Mesendoderm (in vitro differentiated cells): ENCODE measurements at regions not wholly inside any gene's neighbourhood (a gene's known extent, or its start where the extent isn't known, plus 50 kb on each side); places are given as distances from the start of the nearest gene placed in this dataset.

Source experiments
- DNase-seq: peaks from one replicate; pipeline ENCODE4 v3.0.0; 2013
- H2AK5ac ChIP-seq: 2 replicates; pipeline ENCODE4 v1.6.1; 2013; ENCODE audit warnings: low read length, inconsistent platforms
- H2BK120ac ChIP-seq: 2 replicates; pipeline ENCODE4 v1.6.1; 2013; ENCODE audit warnings: low read depth, mild to moderate bottlenecking, low read length, moderate library complexity, mixed read lengths
- H2BK15ac ChIP-seq: replicated peaks from 2 replicates; pipeline ENCODE4 v1.6.1; 2013; ENCODE audit warnings: low read depth, mild to moderate bottlenecking, moderate library complexity
- H2BK5ac ChIP-seq: 2 replicates; pipeline ENCODE4 v1.6.1; 2013; ENCODE audit warnings: low read length, inconsistent platforms
- H3K18ac ChIP-seq: 2 replicates; pipeline ENCODE4 v1.6.1; 2013; ENCODE audit warnings: mild to moderate bottlenecking, low read length, mixed read lengths
- H3K23ac ChIP-seq: one replicate; pipeline ENCODE4 v1.6.1; 2013; ENCODE audit warnings: low read length
- H3K27ac ChIP-seq: 2 replicates; pipeline ENCODE4 v1.5.1; 2013; ENCODE audit warnings: low read depth, mild to moderate bottlenecking, inconsistent platforms, low read length, moderate library complexity
- H3K27me3 ChIP-seq: 2 replicates; pipeline ENCODE4 v1.6.1; 2013; ENCODE audit warnings: low read length, control low read depth, mild to moderate bottlenecking, inconsistent platforms; ENCODE audit not compliant: insufficient read depth, poor library complexity
- H3K36me3 ChIP-seq: 2 replicates; pipeline ENCODE4 v1.6.1; 2013; ENCODE audit warnings: low read length, inconsistent platforms; ENCODE audit not compliant: control insufficient read depth, insufficient read depth
- H3K4ac ChIP-seq: one replicate; pipeline ENCODE4 v1.6.1; 2013; ENCODE audit warnings: low read depth, mild to moderate bottlenecking, low read length, moderate library complexity
- H3K4me1 ChIP-seq: 2 replicates; pipeline ENCODE4 v1.6.1; 2013; ENCODE audit warnings: low read depth, low read length, inconsistent platforms; ENCODE audit not compliant: control insufficient read depth
- H3K4me2 ChIP-seq: 2 replicates; pipeline ENCODE4 v1.6.1; 2013; ENCODE audit warnings: low read length
- H3K4me3 ChIP-seq: 2 replicates; pipeline ENCODE4 v1.5.1; 2013; ENCODE audit warnings: mild to moderate bottlenecking, low read length
- H3K56ac ChIP-seq: one replicate; pipeline ENCODE4 v1.6.1; 2013; ENCODE audit warnings: low read length
- H3K79me1 ChIP-seq: 2 replicates; pipeline ENCODE4 v1.6.1; 2013; ENCODE audit warnings: low read length, inconsistent platforms
- H3K79me2 ChIP-seq: 2 replicates; pipeline ENCODE4 v1.6.1; 2013; ENCODE audit warnings: mild to moderate bottlenecking, low read length; ENCODE audit not compliant: control insufficient read depth, insufficient read depth
- H3K9ac ChIP-seq: 2 replicates; pipeline ENCODE4 v1.6.1; 2013; ENCODE audit warnings: low read length, inconsistent platforms
- H4K5ac ChIP-seq: one replicate; pipeline ENCODE4 v1.6.1; 2013; ENCODE audit warnings: low read length
- H4K8ac ChIP-seq: one replicate; pipeline ENCODE4 v1.6.1; 2013; ENCODE audit warnings: low read depth, mild to moderate bottlenecking, control low read depth, low read length, moderate library complexity
- whole genome bisulfite sequencing: extraction: QIAGEN DNeasy Blood & Tissue Kit; methylation state at CpG from one replicate; pipeline ENCODE4 v1.1.7; 2013; ENCODE audit warnings: low lambda C conversion rate, missing lambda C conversion rate; ENCODE audit not compliant: insufficient coverage; ENCODE audit errors: extremely low coverage; 5-methylcytosine and 5-hydroxymethylcytosine counted together

DNA sequence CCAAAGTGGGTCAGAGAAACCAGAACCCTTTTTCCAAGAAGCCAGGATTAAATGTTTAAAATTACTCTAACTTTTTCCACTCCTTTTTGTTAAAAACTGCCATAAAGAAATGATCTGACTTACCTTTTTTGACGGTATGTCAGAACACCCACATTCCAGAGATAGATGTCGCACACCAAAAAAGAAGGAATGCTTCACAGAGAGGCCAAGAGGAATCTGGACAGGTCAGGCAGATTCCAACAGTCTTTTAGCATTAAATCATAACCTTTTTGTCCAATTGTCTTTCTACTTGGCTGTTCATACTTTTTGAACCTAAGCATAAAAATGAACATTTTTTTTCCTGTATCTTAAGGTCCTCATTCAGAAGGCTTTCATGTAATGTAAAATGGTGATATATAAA is 846.9 kb downstream of the NSUN3 start:
- Histone ChIP-seq H2AK5ac (no peak overlapping the region), H4K8ac (no peak overlapping the region), H3K4me1 (no peaks in the 10 kb centered on the region), H4K5ac (no peak overlapping the region), H3K18ac (no peak overlapping the region), H3K36me3 (no peaks in the 10 kb centered on the region), H3K56ac (no peak overlapping the region), H2BK120ac (no peak overlapping the region), H3K27ac (no peak overlapping the region), H3K79me1 (no peaks in the 10 kb centered on the region), H3K4me3 (no peak overlapping the region), H3K27me3 (no peaks in the 10 kb centered on the region), H2BK5ac (no peak overlapping the region), H3K4ac (no peak overlapping the region), H3K79me2 (no peaks in the 10 kb centered on the region), H2BK15ac (no peak overlapping the region), H3K9ac (no peak overlapping the region), H3K4me2 (no peak overlapping the region), H3K23ac (no peak overlapping the region)
- WGBS: no CpG with 5 or more reads among the region's 2 CpGs
- DNase-seq: peak; percentile 15

DNA sequence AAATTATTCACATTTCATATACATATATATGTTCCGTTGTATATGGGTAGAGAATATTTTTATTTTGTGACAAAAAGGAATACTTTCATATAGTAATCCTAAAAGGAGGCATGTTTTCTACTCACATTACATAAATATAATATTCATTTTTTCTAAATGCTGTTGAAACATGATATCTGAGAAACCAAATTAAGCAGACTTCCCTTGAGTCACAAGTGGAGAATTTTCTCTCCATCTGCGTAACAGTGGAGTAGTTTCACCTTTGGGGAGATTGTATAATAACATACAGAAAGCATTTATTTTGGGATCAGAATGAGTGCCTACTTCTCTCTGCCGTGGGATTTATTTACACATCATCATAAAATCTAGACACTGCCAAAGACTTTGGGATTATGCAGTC is 849.8 kb downstream of the NSUN3 start:
- Histone ChIP-seq H3K27me3 (no peaks in the 10 kb centered on the region), H2BK15ac (no peak overlapping the region), H3K4me2 (no peak overlapping the region), H3K18ac (no peak overlapping the region), H3K4ac (no peak overlapping the region), H3K23ac (no peak overlapping the region), H3K4me1 (no peaks in the 10 kb centered on the region), H3K27ac (no peak overlapping the region), H3K79me2 (no peaks in the 10 kb centered on the region), H3K4me3 (no peak overlapping the region), H3K9ac (no peak overlapping the region), H2BK5ac (no peak overlapping the region), H3K79me1 (no peaks in the 10 kb centered on the region), H2BK120ac (no peak overlapping the region), H3K36me3 (no peaks in the 10 kb centered on the region), H3K56ac (no peak overlapping the region), H4K5ac (no peak overlapping the region), H4K8ac (no peak overlapping the region), H2AK5ac (no peak overlapping the region)
- no CpG with 5 or more reads among the region's 3 CpGs for WGBS
- DNase-seq: no peak

DNA sequence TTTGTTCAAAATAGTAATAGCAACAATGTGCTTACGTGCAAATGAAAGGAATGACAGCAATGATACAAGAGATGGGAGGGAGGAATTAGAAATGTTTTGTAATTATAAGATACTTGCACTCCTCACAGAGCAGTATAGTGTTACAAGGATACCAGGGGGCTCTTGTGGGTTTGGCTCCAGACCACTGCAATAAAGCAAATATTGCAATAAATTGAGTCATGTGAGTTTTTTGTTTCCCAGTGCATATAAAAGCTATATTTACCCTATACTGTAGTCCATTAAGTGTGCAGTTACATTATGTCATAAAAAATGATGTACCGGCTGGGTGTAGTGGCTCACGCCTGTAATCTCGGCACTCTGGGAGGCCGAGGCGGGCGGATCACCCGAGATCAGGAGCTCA is 864.3 kb downstream of the NSUN3 start:
- Histone ChIP-seq H3K18ac (no peak overlapping the region), H3K79me1 (no peaks in the 10 kb centered on the region), H3K56ac (no peak overlapping the region), H2AK5ac (no peak overlapping the region), H3K36me3 (no peaks in the 10 kb centered on the region), H3K4me3 (no peak overlapping the region), H3K4me2 (no peak overlapping the region), H3K23ac (no peak overlapping the region), H4K8ac (no peak overlapping the region), H3K79me2 (no peaks in the 10 kb centered on the region), H3K4me1 (no peaks in the 10 kb centered on the region), H2BK15ac (no peak overlapping the region), H3K9ac (no peak overlapping the region), H2BK5ac (no peak overlapping the region), H3K27me3 (no peaks in the 10 kb centered on the region), H3K4ac (no peak overlapping the region), H2BK120ac (no peak overlapping the region), H3K27ac (no peak overlapping the region), H4K5ac (no peak overlapping the region)
- no peak for DNase-seq
- no CpG with 5 or more reads among the region's 8 CpGs for WGBS

DNA sequence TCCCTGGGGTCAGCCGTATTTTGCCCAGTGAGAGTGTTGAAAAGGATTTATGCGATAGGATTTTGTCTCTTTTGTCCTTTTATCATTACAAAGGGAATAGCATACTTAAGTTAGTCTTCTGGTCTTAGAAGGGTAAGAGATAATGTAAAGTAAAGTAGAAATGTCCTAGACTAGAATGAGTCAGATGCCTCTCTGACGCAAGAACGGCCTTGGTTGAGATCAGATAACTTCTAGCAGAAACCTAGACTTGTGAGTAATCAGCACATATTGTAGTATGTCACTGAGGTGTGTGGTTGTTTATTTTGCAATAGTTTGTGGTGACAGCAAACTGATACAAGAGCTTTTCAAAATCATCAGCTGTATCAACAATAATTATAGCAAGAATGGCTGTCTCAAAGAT is 866.1 kb downstream of the NSUN3 start:
- H3K27me3 ChIP-seq: no peaks in the 10 kb centered on the region
- no peak overlapping the region for H3K27ac ChIP-seq
- H3K4ac ChIP-seq: no peak overlapping the region
- H3K79me1 ChIP-seq: no peaks in the 10 kb centered on the region
- no peak overlapping the region for H3K4me2 ChIP-seq
- H3K4me1 ChIP-seq: no peaks in the 10 kb centered on the region
- H2AK5ac ChIP-seq: no peak overlapping the region
- H3K23ac ChIP-seq: no peak overlapping the region
- no peak overlapping the region for H2BK120ac ChIP-seq
- peak; percentile 58 for DNase-seq
- H3K79me2 ChIP-seq: no peaks in the 10 kb centered on the region
- H3K9ac ChIP-seq: no peak overlapping the region
- H3K18ac ChIP-seq: no peak overlapping the region
- H2BK15ac ChIP-seq: no peak overlapping the region
- H4K5ac ChIP-seq: no peak overlapping the region
- H4K8ac ChIP-seq: no peak overlapping the region
- WGBS: no CpG with 5 or more reads among the region's 4 CpGs
- H2BK5ac ChIP-seq: no peak overlapping the region
- no peak overlapping the region for H3K56ac ChIP-seq
- H3K4me3 ChIP-seq: no peak overlapping the region
- H3K36me3 ChIP-seq: no peaks in the 10 kb centered on the region

DNA sequence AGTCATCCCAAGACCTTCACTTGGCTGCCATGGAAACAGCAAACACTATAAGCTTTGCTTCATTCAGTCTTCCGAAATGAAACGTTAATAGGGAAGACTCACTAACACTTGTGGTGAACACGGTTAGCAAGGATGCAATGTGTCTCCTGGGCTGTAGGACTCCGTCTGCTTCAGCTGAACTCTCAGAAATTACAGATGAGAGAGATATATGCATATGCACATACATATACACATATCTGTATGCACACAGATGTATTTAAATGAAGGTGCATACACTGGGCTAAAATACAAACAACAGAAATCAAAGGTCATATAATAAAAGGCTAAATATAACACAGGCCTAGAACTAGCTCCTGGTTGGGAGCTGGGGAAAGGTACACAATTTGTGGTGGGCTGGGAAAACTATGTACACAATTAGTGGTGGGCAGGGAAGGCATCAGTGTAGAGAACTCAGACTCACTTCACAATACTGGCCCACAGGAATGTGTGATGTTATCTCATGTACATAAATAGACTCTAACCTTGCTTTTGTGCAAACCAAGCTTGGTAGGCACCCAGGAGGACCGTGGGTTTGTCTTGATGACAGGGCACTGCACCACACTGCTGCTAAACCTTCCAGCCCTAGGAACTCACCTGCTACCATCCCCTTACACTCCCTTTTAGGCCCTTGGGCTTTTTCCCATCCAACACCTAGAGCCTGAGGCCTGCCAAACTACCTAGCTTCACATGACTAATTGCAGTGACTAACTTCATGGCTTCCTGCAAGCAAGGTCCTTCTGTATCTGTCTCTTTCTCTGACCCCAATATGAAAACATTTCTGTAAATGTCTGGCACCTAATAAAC is 873.1 kb downstream of the NSUN3 start:
- Histone ChIP-seq H4K8ac (no peak overlapping the region), H3K79me2 (no peaks in the 10 kb centered on the region), H2BK5ac (no peak overlapping the region), H3K9ac (no peak overlapping the region), H3K4me3 (no peak overlapping the region), H3K4me2 (no peak overlapping the region), H2BK120ac (no peak overlapping the region), H3K79me1 (no peaks in the 10 kb centered on the region), H3K23ac (no peak overlapping the region), H3K4me1 (no peaks in the 10 kb centered on the region), H2AK5ac (no peak overlapping the region), H3K18ac (no peak overlapping the region), H3K36me3 (no peaks in the 10 kb centered on the region), H3K4ac (no peak overlapping the region), H3K56ac (no peak overlapping the region), H4K5ac (no peak overlapping the region), H3K27me3 (no peaks in the 10 kb centered on the region), H2BK15ac (no peak overlapping the region), H3K27ac (no peak overlapping the region)
- no peak for DNase-seq
- WGBS: no CpG with 5 or more reads among the region's 5 CpGs

DNA sequence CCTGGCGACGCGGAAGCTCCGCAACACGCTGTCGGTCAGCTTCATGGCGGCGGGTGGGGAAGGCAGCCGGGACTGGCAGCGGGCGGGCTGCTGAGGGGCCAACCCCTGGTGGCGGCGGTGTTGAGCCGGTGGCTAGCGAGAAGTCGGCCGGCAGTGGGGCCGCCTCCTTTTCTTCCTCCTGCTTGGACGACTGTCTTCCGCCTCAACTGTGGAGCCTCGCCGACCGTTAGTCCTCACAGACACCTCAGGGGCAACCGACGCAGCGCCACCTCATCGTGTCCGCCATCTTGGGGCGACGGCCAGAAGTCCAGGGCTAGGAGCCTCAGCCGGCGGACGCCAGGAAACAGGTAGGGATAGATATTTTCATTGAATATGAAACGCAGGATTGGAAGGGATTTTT is 875.1 kb downstream of the NSUN3 start:
- H4K5ac ChIP-seq: no peak overlapping the region
- no peak overlapping the region for H2BK15ac ChIP-seq
- no peak overlapping the region for H2AK5ac ChIP-seq
- H3K4me3 ChIP-seq: no peak overlapping the region
- H3K4me2 ChIP-seq: no peak overlapping the region
- H3K79me1 ChIP-seq: no peaks in the 10 kb centered on the region
- no peak overlapping the region for H3K56ac ChIP-seq
- no peak overlapping the region for H2BK120ac ChIP-seq
- H3K27ac ChIP-seq: no peak overlapping the region
- WGBS: no CpG with 5 or more reads among the region's 34 CpGs
- H3K9ac ChIP-seq: no peak overlapping the region
- DNase-seq: no peak
- H3K18ac ChIP-seq: no peak overlapping the region
- H3K36me3 ChIP-seq: no peaks in the 10 kb centered on the region
- H3K4me1 ChIP-seq: no peaks in the 10 kb centered on the region
- H3K27me3 ChIP-seq: no peaks in the 10 kb centered on the region
- no peak overlapping the region for H2BK5ac ChIP-seq
- no peaks in the 10 kb centered on the region for H3K79me2 ChIP-seq
- no peak overlapping the region for H3K4ac ChIP-seq
- no peak overlapping the region for H4K8ac ChIP-seq
- no peak overlapping the region for H3K23ac ChIP-seq
